ENCODE measurements at regions not wholly inside any gene's neighbourhood (a gene's known extent, or its start where the extent isn't known, plus 50 kb on each side); places are given as distances from the start of the nearest gene placed in this dataset.

DNA sequence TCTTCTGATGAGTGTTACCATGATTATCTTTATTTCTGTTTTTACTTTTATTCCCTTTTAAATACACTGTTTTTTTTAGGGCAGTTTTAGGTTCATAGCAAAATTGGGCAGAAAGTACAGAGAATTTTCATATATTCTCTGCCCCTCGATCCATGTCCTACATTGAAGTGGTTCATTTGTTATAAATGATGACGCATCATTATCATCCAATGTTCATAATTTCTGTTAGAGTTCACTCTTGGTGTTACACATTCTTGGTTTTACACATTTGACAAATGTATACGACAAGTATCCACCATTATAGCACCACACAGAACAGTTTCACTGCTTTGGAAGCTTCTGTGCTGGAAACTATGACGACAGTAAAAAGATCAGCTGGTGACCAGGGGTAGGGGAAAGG, 578.1 kb upstream of the AADAT start:
- TF ChIP-seq, protein P1, sequence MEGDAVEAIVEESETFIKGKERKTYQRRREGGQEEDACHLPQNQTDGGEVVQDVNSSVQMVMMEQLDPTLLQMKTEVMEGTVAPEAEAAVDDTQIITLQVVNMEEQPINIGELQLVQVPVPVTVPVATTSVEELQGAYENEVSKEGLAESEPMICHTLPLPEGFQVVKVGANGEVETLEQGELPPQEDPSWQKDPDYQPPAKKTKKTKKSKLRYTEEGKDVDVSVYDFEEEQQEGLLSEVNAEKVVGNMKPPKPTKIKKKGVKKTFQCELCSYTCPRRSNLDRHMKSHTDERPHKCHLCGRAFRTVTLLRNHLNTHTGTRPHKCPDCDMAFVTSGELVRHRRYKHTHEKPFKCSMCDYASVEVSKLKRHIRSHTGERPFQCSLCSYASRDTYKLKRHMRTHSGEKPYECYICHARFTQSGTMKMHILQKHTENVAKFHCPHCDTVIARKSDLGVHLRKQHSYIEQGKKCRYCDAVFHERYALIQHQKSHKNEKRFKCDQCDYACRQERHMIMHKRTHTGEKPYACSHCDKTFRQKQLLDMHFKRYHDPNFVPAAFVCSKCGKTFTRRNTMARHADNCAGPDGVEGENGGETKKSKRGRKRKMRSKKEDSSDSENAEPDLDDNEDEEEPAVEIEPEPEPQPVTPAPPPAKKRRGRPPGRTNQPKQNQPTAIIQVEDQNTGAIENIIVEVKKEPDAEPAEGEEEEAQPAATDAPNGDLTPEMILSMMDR (IDR thresholded peaks at IDR 0.05): no peak
- TF ChIP-seq POLR2A (IDR thresholded peaks at IDR 0.05): no peak

Data from body of pancreas (tissue), 4 donors.